CD1c-positive myeloid dendritic cell (primary cell): ENCODE measurements at regions not wholly inside any gene's neighbourhood (a gene's known extent, or its start where the extent isn't known, plus 50 kb on each side); places are given as distances from the start of the nearest gene placed in this dataset.
"Not testable (repeated sequence)": the region's sequence is repeated elsewhere in the genome, so short reads cannot be mapped to it uniquely, and the experiment has no call there.

Experiments used
- DNase-seq: peaks from one replicate; pipeline ENCODE4 v3.0.0-alpha.2; 2016; ENCODE audit errors: extremely low spot score

- no peak for DNase-seq
Observed at GRCh38 chr2:182595650-182596049, 120.4 kb upstream of the DNAJC10 start.

GRCh38 chr2:182597570-182598295 lies 118.3 kb upstream of the DNAJC10 start:
- DNase-seq, result no peak

- no peak for DNase-seq
Observed at GRCh38 chr2:182598626-182599025, 117.4 kb upstream of the DNAJC10 start.

GRCh38 chr2:182605166-182605565 lies 110.9 kb upstream of the DNAJC10 start:
- DNase-seq, result no peak

- peak; percentile 10 for DNase-seq
Observed at GRCh38 chr2:182606728-182607681, 109.1 kb upstream of the DNAJC10 start.

- DNase-seq, result no peak
Observed at GRCh38 chr2:182608181-182608845, 107.7 kb upstream of the DNAJC10 start.

- not testable (repeated sequence) for DNase-seq
Observed at GRCh38 chr2:182609005-182609404, 107.1 kb upstream of the DNAJC10 start.

- DNase-seq, result no peak
Observed at GRCh38 chr2:182610231-182610630, 105.8 kb upstream of the DNAJC10 start.

- no peak for DNase-seq
Observed at GRCh38 chr2:182611009-182611408, 105.0 kb upstream of the DNAJC10 start.

- DNase-seq, result no peak
Observed at GRCh38 chr2:182615036-182615435, 101.0 kb upstream of the DNAJC10 start.

GRCh38 chr2:182616471-182617393 lies 99.3 kb upstream of the DNAJC10 start:
- DNase-seq, result no peak

- no peak for DNase-seq
Observed at GRCh38 chr2:182618672-182619079, 97.4 kb upstream of the DNAJC10 start.

- DNase-seq, result no peak
Observed at GRCh38 chr2:182619276-182619675, 96.8 kb upstream of the DNAJC10 start.

- no peak for DNase-seq
Observed at GRCh38 chr2:182621191-182621590, 94.9 kb upstream of the DNAJC10 start.

GRCh38 chr2:182621810-182622209 lies 94.2 kb upstream of the DNAJC10 start:
- no peak for DNase-seq

- DNase-seq, result no peak
Observed at GRCh38 chr2:182622231-182622630, 93.8 kb upstream of the DNAJC10 start.

- no peak for DNase-seq
Observed at GRCh38 chr2:182625814-182626213, 90.2 kb upstream of the DNAJC10 start.

GRCh38 chr2:182628916-182629315 lies 87.1 kb upstream of the DNAJC10 start:
- DNase-seq, result no peak

- no peak for DNase-seq
Observed at GRCh38 chr2:182630207-182630606, 85.8 kb upstream of the DNAJC10 start.

GRCh38 chr2:182631299-182631698 lies 84.8 kb upstream of the DNAJC10 start:
- DNase-seq, result no peak

GRCh38 chr2:182634386-182634785 lies 81.7 kb upstream of the DNAJC10 start:
- DNase-seq, result no peak
